BLaER1 (cell line): ENCODE measurements at regions not wholly inside any gene's neighbourhood (a gene's known extent, or its start where the extent isn't known, plus 50 kb on each side); places are given as distances from the start of the nearest gene placed in this dataset.

Experiments
- H3K27ac ChIP-seq: shearing (Covaris generic); formaldehyde crosslinking; 2 replicates; pipeline ENCODE4 v1.8.1; 2022
- H3K27me3 ChIP-seq: shearing (Covaris generic); formaldehyde crosslinking; 2 replicates; pipeline ENCODE4 v1.8.1; 2022
- H3K36me3 ChIP-seq: shearing (Covaris generic); formaldehyde crosslinking; 2 replicates; pipeline ENCODE4 v1.8.1; 2022
- H3K4me1 ChIP-seq: shearing (Covaris generic); formaldehyde crosslinking; 2 replicates; pipeline ENCODE4 v1.8.1; 2022
- H3K4me2 ChIP-seq: shearing (Covaris generic); formaldehyde crosslinking; 2 replicates; pipeline ENCODE4 v1.8.1; 2022
- H3K4me3 ChIP-seq: shearing (Covaris generic); formaldehyde crosslinking; 2 replicates; pipeline ENCODE4 v1.8.1; 2022
- H3K9ac ChIP-seq: shearing (Covaris generic); formaldehyde crosslinking; 2 replicates; pipeline ENCODE4 v1.8.1; 2022
- H3K9me3 ChIP-seq: shearing (Covaris generic); formaldehyde crosslinking; 2 replicates; pipeline ENCODE4 v1.8.1; 2022
- H4K20me1 ChIP-seq: shearing (Covaris generic); formaldehyde crosslinking; 2 replicates; pipeline ENCODE4 v1.8.1; 2022
- Cebpa-rat ChIP-seq: shearing (Covaris generic); IDR thresholded peaks from 2 replicates; pipeline ENCODE4 v1.8.1; 2022

GRCh38 chr7:47643716-47644400, 61.9 kb upstream of the TNS3 start:
- peaks cover 56% of the 10 kb centered on the region for H3K4me1 ChIP-seq
- no peaks in the 10 kb centered on the region for H3K36me3 ChIP-seq
- H3K27ac ChIP-seq, result no peak overlapping the region
- H3K27me3 ChIP-seq, result no peaks in the 10 kb centered on the region
- TF ChIP-seq Cebpa-rat, result no peak
- no peak overlapping the region for H3K4me2 ChIP-seq
- H4K20me1 ChIP-seq, result no peaks in the 10 kb centered on the region
- no peak overlapping the region for H3K4me3 ChIP-seq
- H3K9ac ChIP-seq, result no peak overlapping the region
- peaks cover 27% of the 10 kb centered on the region for H3K9me3 ChIP-seq

- Histone ChIP-seq H3K27ac (no peak overlapping the region), H3K9ac (no peak overlapping the region), H3K36me3 (no peaks in the 10 kb centered on the region), H3K9me3 (peaks cover 27% of the 10 kb centered on the region), H4K20me1 (no peaks in the 10 kb centered on the region), H3K4me2 (peak overlapping the region; percentile 42), H3K4me3 (no peak overlapping the region), H3K4me1 (peaks cover 58% of the 10 kb centered on the region), H3K27me3 (no peaks in the 10 kb centered on the region)
- no peak for TF ChIP-seq Cebpa-rat
These were observed 58.4 kb upstream of the TNS3 start for GRCh38 chr7:47640265-47640664.

- Histone ChIP-seq H3K36me3 (no peaks in the 10 kb centered on the region), H3K9ac (no peak overlapping the region), H3K27me3 (no peaks in the 10 kb centered on the region), H4K20me1 (no peaks in the 10 kb centered on the region), H3K27ac (no peak overlapping the region), H3K4me2 (peak overlapping the region; percentile 42), H3K4me1 (peaks cover 65% of the 10 kb centered on the region), H3K4me3 (no peak overlapping the region), H3K9me3 (peaks cover 22% of the 10 kb centered on the region)
- no peak for TF ChIP-seq Cebpa-rat
These were observed 57.7 kb upstream of the TNS3 start for GRCh38 chr7:47639495-47640110.

GRCh38 chr7:47638679-47639315, 56.9 kb upstream of the TNS3 start:
- Histone ChIP-seq H3K9ac (no peak overlapping the region), H3K36me3 (no peaks in the 10 kb centered on the region), H3K4me3 (no peak overlapping the region), H3K4me1 (peaks cover 73% of the 10 kb centered on the region), H3K4me2 (peak overlapping the region; percentile 94), H3K9me3 (peaks cover 14% of the 10 kb centered on the region), H4K20me1 (no peaks in the 10 kb centered on the region), H3K27ac (peak overlapping the region; percentile 29; the same call in 1 of the 2 replicates), H3K27me3 (no peaks in the 10 kb centered on the region)
- no peak for TF ChIP-seq Cebpa-rat

- H3K4me1 ChIP-seq, result peaks cover 95% of the 10 kb centered on the region
- peak overlapping the region; percentile 81 for H3K27ac ChIP-seq
- H3K4me2 ChIP-seq, result peak overlapping the region; percentile 94
- no peak for TF ChIP-seq Cebpa-rat
- no peaks in the 10 kb centered on the region for H3K27me3 ChIP-seq
- no peaks in the 10 kb centered on the region for H4K20me1 ChIP-seq
- no peaks in the 10 kb centered on the region for H3K9me3 ChIP-seq
- no peaks in the 10 kb centered on the region for H3K36me3 ChIP-seq
- H3K4me3 ChIP-seq, result peak overlapping the region; percentile 53
- peak overlapping the region; percentile 67 for H3K9ac ChIP-seq
These were observed 54.7 kb upstream of the TNS3 start for GRCh38 chr7:47636433-47637175.

GRCh38 chr7:47636081-47636432, 54.1 kb upstream of the TNS3 start:
- Histone ChIP-seq H3K36me3 (no peaks in the 10 kb centered on the region), H3K9ac (peak overlapping the region; percentile 67), H3K4me3 (peak overlapping the region; percentile 53), H4K20me1 (no peaks in the 10 kb centered on the region), H3K27ac (peak overlapping the region; percentile 81), H3K4me2 (peak overlapping the region; percentile 94), H3K27me3 (no peaks in the 10 kb centered on the region), H3K9me3 (no peaks in the 10 kb centered on the region), H3K4me1 (peaks cover 98% of the 10 kb centered on the region)
- TF ChIP-seq Cebpa-rat, result no peak

- peak overlapping the region; percentile 67; the same call in 1 of the 2 replicates for H3K9ac ChIP-seq
- H3K27ac ChIP-seq, result peak overlapping the region; percentile 81
- no peaks in the 10 kb centered on the region for H4K20me1 ChIP-seq
- H3K4me3 ChIP-seq, result peak overlapping the region; percentile 53
- H3K36me3 ChIP-seq, result no peaks in the 10 kb centered on the region
- H3K4me1 ChIP-seq, result peaks cover 91% of the 10 kb centered on the region
- H3K9me3 ChIP-seq, result no peaks in the 10 kb centered on the region
- TF ChIP-seq Cebpa-rat, result no peak
- H3K4me2 ChIP-seq, result peak overlapping the region; percentile 94
- H3K27me3 ChIP-seq, result no peaks in the 10 kb centered on the region
These were observed 53.5 kb upstream of the TNS3 start for GRCh38 chr7:47635091-47636080.

GRCh38 chr7:47634273-47634672, 52.4 kb upstream of the TNS3 start:
- Histone ChIP-seq H3K27me3 (no peaks in the 10 kb centered on the region), H3K9me3 (peaks cover 3% of the 10 kb centered on the region; the same call in 1 of the 2 replicates), H3K27ac (no peak overlapping the region), H3K9ac (peak overlapping the region; percentile 4; the same call in 1 of the 2 replicates), H4K20me1 (no peaks in the 10 kb centered on the region), H3K4me3 (no peak overlapping the region), H3K4me1 (peaks cover 80% of the 10 kb centered on the region), H3K36me3 (no peaks in the 10 kb centered on the region), H3K4me2 (peak overlapping the region; percentile 94)
- no peak for TF ChIP-seq Cebpa-rat

GRCh38 chr7:47633134-47633533, 51.2 kb upstream of the TNS3 start:
- no peak for TF ChIP-seq Cebpa-rat

More at GRCh38 chr7:47633134-47633533, 51.2 kb upstream of the TNS3 start:
- Histone ChIP-seq H3K9me3 (peaks cover 5% of the 10 kb centered on the region; the same call in 1 of the 2 replicates), H4K20me1 (no peaks in the 10 kb centered on the region), H3K4me2 (peak overlapping the region; percentile 42), H3K9ac (no peak overlapping the region), H3K27ac (no peak overlapping the region), H3K4me3 (no peak overlapping the region), H3K4me1 (peaks cover 77% of the 10 kb centered on the region), H3K36me3 (no peaks in the 10 kb centered on the region), H3K27me3 (no peaks in the 10 kb centered on the region)
